BE2C (cell line): ENCODE measurements at regions not wholly inside any gene's neighbourhood (a gene's known extent, or its start where the extent isn't known, plus 50 kb on each side); places are given as distances from the start of the nearest gene placed in this dataset.

ENCODE experiments used
- DNase-seq: peaks from one replicate; pipeline ENCODE4 v3.0.0-alpha.2; 2020
- H3K27me3 ChIP-seq: fragments of 250-450 bp; sonication (Bioruptor Pico); 2 replicates; pipeline ENCODE4 v1.5.1; 2020; ENCODE audit warnings: mild to moderate bottlenecking
- H3K36me3 ChIP-seq: fragments of 250-450 bp; sonication (Bioruptor Pico); 2 replicates; pipeline ENCODE4 v1.5.1; 2020; ENCODE audit warnings: mild to moderate bottlenecking
- H3K4me1 ChIP-seq: fragments of 250-450 bp; sonication (Bioruptor Pico); 2 replicates; pipeline ENCODE4 v1.5.1; 2020
- H3K4me3 ChIP-seq: 2 replicates; pipeline ENCODE4 v1.5.1; 2011; ENCODE audit warnings: low read depth, low read length
- H3K9me3 ChIP-seq: fragments of 250-450 bp; sonication (Bioruptor Pico); 2 replicates; pipeline ENCODE4 v1.5.1; 2020
- CTCF ChIP-seq: IDR thresholded peaks from 2 replicates; pipeline ENCODE4 v1.5.1; 2012; ENCODE audit warnings: mild to moderate bottlenecking, low read depth, low read length

GRCh38 chr12:127592245-127592644, 674.7 kb upstream of the TMEM132C start:
- H3K9me3 ChIP-seq = no peaks in the 10 kb centered on the region
- no peaks in the 10 kb centered on the region for H3K27me3 ChIP-seq
- H3K4me1 ChIP-seq = no peaks in the 10 kb centered on the region
- DNase-seq = no peak
- TF ChIP-seq CTCF = no peak
- no peaks in the 10 kb centered on the region for H3K36me3 ChIP-seq
- H3K4me3 ChIP-seq = no peak overlapping the region

- no peaks in the 10 kb centered on the region for H3K4me1 ChIP-seq
- no peaks in the 10 kb centered on the region for H3K36me3 ChIP-seq
- H3K9me3 ChIP-seq = no peaks in the 10 kb centered on the region
- no peaks in the 10 kb centered on the region for H3K27me3 ChIP-seq
- no peak for TF ChIP-seq CTCF
- no peak overlapping the region for H3K4me3 ChIP-seq
- no peak for DNase-seq
Observed at GRCh38 chr12:127594351-127594970, 672.5 kb upstream of the TMEM132C start.

GRCh38 chr12:127595506-127595905, 671.5 kb upstream of the TMEM132C start:
- H3K4me1 ChIP-seq = no peaks in the 10 kb centered on the region

GRCh38 chr12:127596891-127597290, 670.1 kb upstream of the TMEM132C start:
- H3K4me1 ChIP-seq = no peaks in the 10 kb centered on the region
- DNase-seq = no peak
- H3K4me3 ChIP-seq = no peak overlapping the region
- no peak for TF ChIP-seq CTCF
- H3K27me3 ChIP-seq = no peaks in the 10 kb centered on the region
- no peaks in the 10 kb centered on the region for H3K9me3 ChIP-seq
- no peaks in the 10 kb centered on the region for H3K36me3 ChIP-seq

More at GRCh38 chr12:127595506-127595905, 671.5 kb upstream of the TMEM132C start:
- H3K9me3 ChIP-seq = no peaks in the 10 kb centered on the region
- no peaks in the 10 kb centered on the region for H3K36me3 ChIP-seq
- H3K4me3 ChIP-seq = no peak overlapping the region
- no peaks in the 10 kb centered on the region for H3K27me3 ChIP-seq
- no peak for DNase-seq
- no peak for TF ChIP-seq CTCF

- no peaks in the 10 kb centered on the region for H3K36me3 ChIP-seq
- H3K4me3 ChIP-seq = no peak overlapping the region
- no peak for DNase-seq
- H3K4me1 ChIP-seq = no peaks in the 10 kb centered on the region
- no peaks in the 10 kb centered on the region for H3K27me3 ChIP-seq
- no peaks in the 10 kb centered on the region; the same call in 1 of the 2 replicates for H3K9me3 ChIP-seq
- no peak for TF ChIP-seq CTCF
Observed at GRCh38 chr12:127599436-127599835, 667.5 kb upstream of the TMEM132C start.

- no peak overlapping the region for H3K4me3 ChIP-seq
- no peaks in the 10 kb centered on the region for H3K36me3 ChIP-seq
- no peaks in the 10 kb centered on the region; the same call in 1 of the 2 replicates for H3K9me3 ChIP-seq
- DNase-seq = no peak
- no peaks in the 10 kb centered on the region for H3K27me3 ChIP-seq
- TF ChIP-seq CTCF = no peak
- no peaks in the 10 kb centered on the region for H3K4me1 ChIP-seq
Observed at GRCh38 chr12:127600211-127600610, 666.8 kb upstream of the TMEM132C start.
